Stimulated activated CD4-positive, alpha-beta T cell treated with anti-CD3 and anti-CD28 coated beads, Interleukin-4, amount 100 ng/mL, for 1 hour (primary cell): ENCODE measurements at regions not wholly inside any gene's neighbourhood (a gene's known extent, or its start where the extent isn't known, plus 50 kb on each side); places are given as distances from the start of the nearest gene placed in this dataset.

Experiments
- DNase-seq: peaks from one replicate; pipeline ENCODE4 v3.0.0-alpha.2; 2020

- DNase-seq = no peak
These were observed 120.3 kb upstream of the MAFB start for GRCh38 chr20:40809361-40809760.

DNA sequence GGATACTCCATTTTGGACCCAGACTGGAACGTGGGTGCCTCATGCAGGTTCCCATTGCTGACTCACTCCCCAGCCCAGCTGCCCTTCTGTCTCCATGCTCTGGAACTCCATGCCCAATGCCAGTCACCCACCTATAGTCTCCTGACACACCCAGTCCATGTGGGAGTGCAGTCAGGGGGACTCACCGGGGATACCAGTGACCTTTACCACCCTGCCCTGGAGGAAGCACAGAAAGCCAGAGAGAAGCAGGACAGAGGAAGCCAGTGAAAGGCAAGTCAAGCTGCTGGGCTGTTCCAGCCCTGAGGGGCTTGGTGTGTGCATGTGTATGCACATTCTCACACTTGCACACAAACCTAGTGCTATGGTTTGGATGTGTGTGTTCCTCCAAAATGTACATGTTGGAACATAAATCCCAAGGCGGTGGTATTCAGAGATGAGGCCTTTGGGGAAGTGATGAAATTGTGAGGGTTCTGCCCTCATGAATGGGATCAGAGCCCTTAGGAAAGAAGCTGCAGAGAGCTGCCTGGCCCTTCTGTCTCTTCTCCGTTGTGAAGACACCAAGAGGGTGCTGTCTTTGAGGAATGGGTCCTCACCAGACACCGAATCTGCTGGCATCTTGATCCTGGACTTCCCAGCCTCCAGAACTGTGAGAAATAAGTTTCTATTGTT lies 121.4 kb upstream of the MAFB start:
- no peak for DNase-seq

DNA sequence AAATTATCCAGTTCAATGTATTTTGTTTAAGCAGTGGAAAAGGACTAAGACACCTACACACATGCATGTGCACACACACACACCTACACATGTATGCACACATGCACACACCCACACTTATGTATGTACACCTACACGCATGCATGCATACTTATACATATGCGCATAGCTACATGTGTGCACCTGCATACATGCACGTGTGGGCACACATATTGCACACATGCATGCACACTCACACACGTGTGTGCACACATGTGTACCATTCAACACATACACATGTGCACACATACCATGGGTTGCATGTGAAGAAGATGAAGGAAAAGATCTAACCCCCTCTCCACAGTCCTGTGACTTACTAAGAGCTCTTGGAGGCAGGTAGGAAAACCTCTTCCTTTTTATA lies 122.0 kb upstream of the MAFB start:
- no peak for DNase-seq

DNA sequence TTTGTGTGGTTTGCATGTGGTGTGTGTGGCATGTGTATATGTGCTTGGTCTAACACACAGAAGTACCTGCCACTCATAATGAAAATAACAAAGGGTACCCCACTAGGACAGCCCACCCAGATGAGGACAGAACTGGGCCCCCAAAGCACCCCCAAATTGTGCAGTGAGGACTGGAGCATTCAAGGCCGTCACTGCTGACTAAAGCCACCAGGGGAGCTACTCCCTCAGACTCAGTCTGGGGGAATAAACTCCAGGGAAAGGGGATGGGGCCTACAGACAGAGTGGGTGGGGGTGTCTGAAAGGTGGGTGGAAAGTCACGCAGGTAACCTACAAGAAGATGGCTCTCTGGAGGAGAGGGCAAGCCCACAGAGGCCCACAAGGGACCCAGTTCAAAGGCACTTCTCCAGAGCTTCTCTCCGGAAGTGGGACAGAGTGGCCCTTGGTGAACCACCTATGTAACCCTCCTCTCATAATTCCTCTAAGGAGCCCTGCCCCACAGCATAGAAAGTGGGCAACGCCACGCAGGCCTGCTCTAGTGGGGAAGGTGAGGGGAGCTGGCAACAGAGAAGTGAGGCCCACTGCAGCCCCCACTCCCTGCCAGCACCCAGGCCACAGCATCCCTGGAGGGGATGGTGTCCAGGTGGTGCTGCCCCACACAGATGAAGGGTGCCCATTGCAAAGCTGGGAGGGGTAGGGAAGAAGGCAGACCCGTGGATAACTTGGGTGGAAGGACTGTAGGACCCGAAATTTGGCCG lies 122.8 kb upstream of the MAFB start:
- DNase-seq = no peak

DNA sequence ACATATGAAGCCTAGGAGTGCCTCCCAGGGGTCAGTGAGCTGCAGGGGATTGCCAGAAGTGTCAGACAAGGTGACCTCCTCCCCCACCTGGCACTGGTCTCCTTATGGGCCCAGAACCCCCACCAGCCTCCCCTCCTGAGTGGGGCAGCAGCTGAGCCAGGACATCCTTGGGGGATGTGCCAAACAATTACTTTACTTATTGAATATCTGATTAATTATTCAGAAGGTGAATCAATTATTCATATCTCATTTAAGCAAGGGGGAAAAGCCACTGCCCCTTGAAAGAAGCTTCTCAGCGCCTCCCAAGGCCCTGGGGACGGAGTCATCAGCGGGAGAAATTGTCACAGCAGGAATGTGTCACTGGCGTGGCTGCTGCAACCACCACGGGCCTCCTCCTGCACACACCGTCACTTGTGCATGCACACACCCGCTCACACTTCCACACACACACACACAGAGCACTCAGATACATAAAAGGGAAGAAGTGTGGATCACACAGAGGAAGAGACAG lies 123.4 kb upstream of the MAFB start:
- no peak for DNase-seq

GRCh38 chr20:40813029-40813431 lies 124.0 kb upstream of the MAFB start:
- no peak for DNase-seq

DNA sequence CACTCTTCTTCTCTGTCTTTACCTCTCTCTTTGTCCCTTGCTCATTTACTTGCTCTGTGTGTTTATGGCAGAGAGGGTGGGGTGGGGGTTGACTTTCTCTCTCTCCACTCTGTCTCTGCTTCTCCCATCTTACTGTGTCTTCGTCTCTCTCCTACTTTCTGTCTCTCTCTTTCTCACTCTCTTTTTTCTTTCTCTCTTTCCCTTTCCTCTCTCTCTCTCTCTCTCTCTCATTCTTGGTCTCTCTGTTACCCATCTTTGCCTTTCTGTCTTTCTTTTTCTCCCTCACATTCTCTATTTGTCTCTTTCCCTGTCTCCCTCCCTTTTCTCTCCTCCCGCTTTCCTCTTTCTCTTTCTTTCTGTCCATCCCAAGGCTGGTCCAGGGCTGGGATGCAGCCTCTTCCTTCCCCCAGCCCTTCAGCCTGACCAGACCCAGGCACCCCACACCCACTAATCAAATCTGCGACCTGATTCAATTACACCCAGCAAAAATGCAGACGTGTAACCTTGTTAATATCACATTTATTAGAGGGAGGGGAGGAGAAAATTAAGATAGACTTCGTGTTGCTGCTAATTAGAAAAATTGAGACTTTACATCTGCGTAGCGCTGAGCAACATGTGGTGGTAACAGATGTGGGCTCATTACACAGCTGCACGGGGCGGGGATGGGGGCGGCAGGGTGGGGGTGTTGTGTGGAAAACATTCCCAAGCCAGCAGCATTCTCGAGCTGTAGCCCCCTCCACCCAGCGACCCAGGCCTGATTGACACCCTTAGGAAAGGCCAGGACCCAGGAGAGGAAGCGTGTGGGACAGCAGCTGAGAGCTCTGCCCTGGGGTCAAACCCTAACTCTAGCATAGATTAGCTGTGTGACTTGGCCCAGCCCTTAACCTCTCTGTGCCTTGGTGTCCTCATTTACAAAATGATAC lies 124.9 kb upstream of the MAFB start:
- no peak for DNase-seq

DNA sequence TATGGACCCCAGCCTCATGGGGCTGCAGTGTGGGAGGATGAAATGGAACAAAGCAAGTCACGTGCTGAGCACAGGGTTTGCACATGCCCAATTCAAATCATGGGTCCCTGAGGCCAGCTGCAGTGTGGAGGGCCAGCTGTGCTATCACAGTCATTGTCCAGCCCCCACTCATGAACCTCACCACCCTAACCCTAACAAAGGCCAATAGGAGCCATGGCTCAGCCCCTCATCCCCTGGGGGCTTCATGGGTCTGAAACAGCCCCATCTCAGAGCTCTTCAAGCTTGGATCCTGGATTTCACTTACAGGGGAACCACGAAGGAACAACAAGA lies 125.6 kb upstream of the MAFB start:
- no peak for DNase-seq

DNA sequence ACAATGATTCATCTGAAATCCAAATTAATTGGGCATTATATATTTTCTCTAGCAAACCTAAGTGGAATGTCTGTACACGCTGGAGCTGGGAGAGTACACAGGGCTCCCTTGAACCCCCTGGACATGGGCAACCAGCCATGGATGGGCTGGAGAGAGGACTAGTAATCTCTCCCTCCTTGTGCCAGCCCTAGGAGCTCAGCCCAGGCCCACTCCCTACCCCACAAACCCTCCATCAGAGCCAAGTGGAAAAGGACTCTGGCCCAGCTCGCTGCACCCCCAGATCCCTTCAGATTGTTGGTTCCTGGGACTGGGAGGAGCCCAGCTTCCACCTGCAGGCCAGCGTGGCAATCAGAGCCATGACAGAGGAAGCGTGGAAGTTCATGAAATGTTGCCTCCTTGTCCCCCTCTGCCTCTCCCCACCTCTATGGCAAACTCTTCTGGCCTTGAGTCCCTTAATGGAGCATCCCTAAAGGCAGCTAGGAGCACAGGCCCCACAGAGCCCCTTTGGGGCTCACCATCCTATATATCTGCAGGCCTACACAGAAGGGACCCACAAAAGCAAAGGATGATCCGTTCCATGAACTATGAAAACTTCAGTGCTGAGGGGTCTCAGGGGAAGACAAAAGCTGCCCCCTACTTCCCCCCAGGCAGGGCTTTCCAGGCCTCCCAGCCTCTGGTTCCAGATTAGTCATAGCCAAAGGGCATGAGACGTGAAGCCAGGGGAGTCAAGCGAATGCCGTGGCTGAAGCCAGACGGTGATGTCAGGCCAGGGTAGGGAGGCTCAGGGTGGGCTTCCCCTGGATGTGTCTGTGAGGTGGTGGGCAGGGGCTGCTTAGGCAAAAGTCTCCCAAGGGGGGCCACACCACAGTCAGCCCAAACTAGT lies 126.4 kb upstream of the MAFB start:
- DNase-seq = no peak

DNA sequence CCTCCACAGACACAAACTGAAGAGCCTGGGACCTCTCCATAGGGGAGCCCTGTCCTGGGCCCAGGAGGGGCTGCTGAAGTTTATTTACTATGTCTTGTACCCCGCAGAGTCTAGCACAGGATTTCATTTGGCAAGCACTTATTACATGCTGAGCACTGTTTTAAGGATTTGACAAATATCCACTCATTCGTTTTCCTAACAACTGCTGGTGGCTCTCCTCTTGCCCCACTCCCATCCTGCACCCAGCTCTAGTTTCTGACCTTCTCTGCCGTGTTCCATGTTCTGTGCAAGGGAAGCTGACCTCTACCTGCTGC lies 127.0 kb upstream of the MAFB start:
- no peak for DNase-seq

DNA sequence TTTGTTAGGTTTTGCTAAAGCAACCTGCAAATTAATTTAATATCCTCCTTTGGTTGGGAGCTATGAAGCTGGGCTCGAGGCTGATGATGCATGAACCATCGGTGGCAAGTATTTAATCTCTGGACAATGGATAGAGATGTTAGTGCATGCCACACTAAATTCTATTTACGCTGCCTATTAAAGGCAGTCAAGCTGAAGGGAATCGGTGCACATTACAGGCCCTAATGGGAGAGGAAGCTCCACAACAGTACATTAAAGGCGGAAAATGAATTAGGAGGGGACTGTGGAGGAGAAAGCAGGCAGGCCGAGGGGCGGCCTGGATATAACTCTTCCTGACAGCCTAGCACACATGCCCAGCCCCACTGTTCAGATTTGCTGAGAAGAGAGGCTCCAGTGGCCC lies 132.4 kb upstream of the MAFB start:
- DNase-seq = no peak

- no peak for DNase-seq
These were observed 137.7 kb upstream of the MAFB start for GRCh38 chr20:40826699-40827098.

DNA sequence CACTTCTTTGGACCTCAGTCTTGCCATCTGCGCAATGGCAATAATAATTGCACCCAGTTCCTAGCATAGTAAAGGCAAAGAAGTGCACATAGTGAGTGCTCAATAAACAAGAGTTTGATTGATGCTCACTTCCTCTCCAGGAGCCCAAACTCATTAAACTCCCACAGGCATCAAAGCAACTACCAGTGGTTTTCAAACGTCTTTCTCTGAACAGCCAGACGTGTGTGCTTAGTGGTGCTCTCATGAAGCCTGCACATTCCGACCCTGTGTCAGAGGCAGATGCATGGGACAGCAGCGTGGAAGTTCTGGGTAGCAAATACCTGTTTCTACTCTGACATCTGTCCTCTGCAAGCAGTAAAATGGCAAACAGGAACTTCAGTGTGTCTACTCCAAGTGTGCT lies 146.3 kb upstream of the MAFB start:
- no peak for DNase-seq

- DNase-seq = no peak
These were observed 149.5 kb upstream of the MAFB start for GRCh38 chr20:40838509-40838908.

- no peak for DNase-seq
These were observed 154.2 kb upstream of the MAFB start for GRCh38 chr20:40843251-40843650.

DNA sequence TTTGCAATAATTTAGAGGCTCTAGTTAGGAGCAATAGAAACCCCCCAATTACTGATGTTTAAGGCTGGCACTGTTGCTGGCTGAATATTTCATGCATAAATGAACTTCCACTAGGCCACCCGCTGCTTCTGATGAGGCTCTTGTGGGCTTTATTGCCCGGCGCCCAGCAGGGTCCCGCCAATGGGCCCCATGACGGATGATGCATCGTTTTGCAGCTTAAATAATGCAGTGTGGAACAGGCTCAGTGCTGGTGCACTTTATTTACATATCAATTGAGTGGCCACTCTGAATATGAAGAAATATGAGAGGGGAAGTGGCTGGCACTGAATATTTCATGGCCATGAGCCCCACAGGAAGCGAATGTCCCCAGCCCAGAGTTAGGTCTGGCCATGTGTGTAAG lies 155.3 kb upstream of the MAFB start:
- DNase-seq = no peak

GRCh38 chr20:40848096-40848495 lies 159.1 kb upstream of the MAFB start:
- no peak for DNase-seq

DNA sequence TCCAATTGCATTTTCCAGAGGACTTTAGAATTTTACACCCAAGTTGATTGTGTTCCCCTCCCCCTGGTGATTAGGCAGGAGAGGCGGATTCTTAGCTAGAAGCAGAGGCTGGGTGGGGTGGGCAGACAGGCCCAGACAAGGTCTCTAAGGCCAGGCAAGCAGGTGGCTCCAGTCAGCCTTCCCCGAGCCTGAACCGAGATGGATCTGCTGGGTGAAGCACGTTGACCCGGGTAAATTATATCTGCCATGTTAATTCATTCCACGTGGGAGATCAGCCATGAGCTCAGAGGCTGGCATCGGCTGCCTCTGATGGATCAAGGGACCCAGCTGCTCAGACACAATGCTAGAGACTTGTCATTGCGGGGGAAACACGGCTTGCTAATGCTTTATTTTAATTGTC lies 159.5 kb upstream of the MAFB start:
- no peak for DNase-seq

- DNase-seq = no peak
These were observed 160.4 kb upstream of the MAFB start for GRCh38 chr20:40849456-40849855.

DNA sequence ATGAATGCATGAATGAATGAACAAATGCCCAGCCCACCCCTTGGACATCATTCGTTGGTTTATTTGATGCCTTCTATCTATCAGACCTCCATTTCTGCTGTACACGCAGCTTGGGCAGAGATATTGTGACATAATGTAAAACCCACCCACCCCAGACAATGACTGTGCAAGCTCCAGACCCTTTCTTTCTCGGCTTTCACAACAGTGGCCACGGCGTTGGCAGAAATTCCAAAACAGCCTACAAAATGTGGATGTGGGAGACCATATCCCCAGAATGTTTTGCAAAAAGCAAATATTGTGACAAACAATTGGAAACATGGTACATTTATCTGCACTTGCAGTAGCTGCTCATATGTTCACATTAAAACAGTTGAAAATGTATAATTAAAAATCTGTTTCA lies 162.0 kb upstream of the MAFB start:
- DNase-seq = no peak

- no peak for DNase-seq
These were observed 166.2 kb upstream of the MAFB start for GRCh38 chr20:40855269-40855668.

DNA sequence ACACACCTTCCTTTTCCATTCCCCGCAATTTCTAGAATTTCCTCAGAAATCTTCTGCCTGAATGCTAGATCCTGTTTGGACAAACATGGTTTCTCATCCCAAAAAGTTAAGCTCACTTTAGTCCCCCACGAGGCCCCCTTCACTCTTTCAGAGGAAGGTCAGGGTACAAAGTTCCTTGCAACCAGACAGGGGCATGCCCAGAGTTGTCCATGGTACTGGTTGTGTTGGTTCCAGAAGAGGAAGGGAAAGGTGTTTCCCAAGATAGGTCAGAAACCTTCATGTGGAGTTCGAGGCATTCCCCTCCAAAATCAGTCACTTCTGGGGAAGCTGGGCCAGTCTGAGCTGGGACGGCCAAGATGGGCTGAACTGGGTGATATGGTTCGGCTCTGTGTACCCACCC lies 167.6 kb upstream of the MAFB start:
- DNase-seq = no peak

DNA sequence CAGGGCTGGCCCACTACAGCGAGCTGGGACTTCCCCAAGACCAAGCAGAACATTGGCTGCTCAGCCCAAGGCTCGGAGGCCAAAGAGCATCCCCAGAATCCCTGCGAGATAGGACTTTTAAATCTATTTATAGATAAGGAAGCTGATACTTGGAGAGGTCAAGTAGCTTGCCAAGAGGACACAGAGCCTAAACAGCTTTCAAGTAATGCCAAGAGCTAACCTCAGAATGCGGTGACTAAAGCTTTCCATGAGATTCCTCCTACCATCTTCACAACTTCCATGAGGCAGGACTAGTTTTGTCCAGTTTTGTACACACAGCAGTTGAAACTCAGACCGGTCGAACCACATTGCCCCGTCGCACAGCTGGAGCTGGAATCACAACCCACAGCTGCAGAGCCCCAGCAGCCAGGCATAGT lies 168.1 kb upstream of the TOP1 start:
- DNase-seq = no peak
